BE2C (cell line): ENCODE measurements at regions not wholly inside any gene's neighbourhood (a gene's known extent, or its start where the extent isn't known, plus 50 kb on each side); places are given as distances from the start of the nearest gene placed in this dataset.

ENCODE experiments used
- DNase-seq: peaks from one replicate; pipeline ENCODE4 v3.0.0-alpha.2; 2020
- H3K27me3 ChIP-seq: fragments of 250-450 bp; sonication (Bioruptor Pico); 2 replicates; pipeline ENCODE4 v1.5.1; 2020; ENCODE audit warnings: mild to moderate bottlenecking
- H3K36me3 ChIP-seq: fragments of 250-450 bp; sonication (Bioruptor Pico); 2 replicates; pipeline ENCODE4 v1.5.1; 2020; ENCODE audit warnings: mild to moderate bottlenecking
- H3K4me1 ChIP-seq: fragments of 250-450 bp; sonication (Bioruptor Pico); 2 replicates; pipeline ENCODE4 v1.5.1; 2020
- H3K4me3 ChIP-seq: 2 replicates; pipeline ENCODE4 v1.5.1; 2011; ENCODE audit warnings: low read depth, low read length
- H3K9me3 ChIP-seq: fragments of 250-450 bp; sonication (Bioruptor Pico); 2 replicates; pipeline ENCODE4 v1.5.1; 2020
- CTCF ChIP-seq: IDR thresholded peaks from 2 replicates; pipeline ENCODE4 v1.5.1; 2012; ENCODE audit warnings: mild to moderate bottlenecking, low read depth, low read length

GRCh38 chr2:146351689-146352088, 1493.1 kb upstream of the ACVR2A start:
- H3K9me3 ChIP-seq = no peaks in the 10 kb centered on the region
- no peaks in the 10 kb centered on the region for H3K36me3 ChIP-seq
- no peaks in the 10 kb centered on the region for H3K4me1 ChIP-seq
- no peaks in the 10 kb centered on the region for H3K27me3 ChIP-seq
- no peak for DNase-seq
- no peak for TF ChIP-seq CTCF
- H3K4me3 ChIP-seq = no peak overlapping the region

GRCh38 chr2:146349334-146349733, 1495.5 kb upstream of the ACVR2A start:
- no peaks in the 10 kb centered on the region for H3K36me3 ChIP-seq
- no peaks in the 10 kb centered on the region for H3K9me3 ChIP-seq
- no peak for TF ChIP-seq CTCF
- no peak overlapping the region for H3K4me3 ChIP-seq
- H3K27me3 ChIP-seq = no peaks in the 10 kb centered on the region
- DNase-seq = no peak
- no peaks in the 10 kb centered on the region for H3K4me1 ChIP-seq

- H3K27me3 ChIP-seq = no peaks in the 10 kb centered on the region
- H3K36me3 ChIP-seq = no peaks in the 10 kb centered on the region
- no peaks in the 10 kb centered on the region for H3K9me3 ChIP-seq
- TF ChIP-seq CTCF = no peak
- DNase-seq = no peak
- no peaks in the 10 kb centered on the region for H3K4me1 ChIP-seq
- no peak overlapping the region for H3K4me3 ChIP-seq
Observed at GRCh38 chr2:146324951-146325350, 1519.9 kb upstream of the ACVR2A start.

- DNase-seq = no peak
Observed at GRCh38 chr2:146323564-146323963, 1521.3 kb upstream of the ACVR2A start.

GRCh38 chr2:146321175-146321574, 1523.7 kb upstream of the ACVR2A start:
- H3K4me1 ChIP-seq = no peaks in the 10 kb centered on the region
- no peaks in the 10 kb centered on the region for H3K27me3 ChIP-seq
- no peaks in the 10 kb centered on the region for H3K9me3 ChIP-seq
- DNase-seq = no peak
- H3K36me3 ChIP-seq = no peaks in the 10 kb centered on the region
- no peak overlapping the region for H3K4me3 ChIP-seq
- no peak for TF ChIP-seq CTCF

More at GRCh38 chr2:146323564-146323963, 1521.3 kb upstream of the ACVR2A start:
- Histone ChIP-seq H3K36me3 (no peaks in the 10 kb centered on the region), H3K9me3 (no peaks in the 10 kb centered on the region), H3K4me1 (no peaks in the 10 kb centered on the region), H3K27me3 (no peaks in the 10 kb centered on the region), H3K4me3 (no peak overlapping the region)
- no peak for TF ChIP-seq CTCF

GRCh38 chr2:146317959-146318358, 1526.9 kb upstream of the ACVR2A start:
- H3K4me1 ChIP-seq = no peaks in the 10 kb centered on the region
- no peak overlapping the region for H3K4me3 ChIP-seq
- no peaks in the 10 kb centered on the region for H3K27me3 ChIP-seq
- H3K9me3 ChIP-seq = no peaks in the 10 kb centered on the region
- DNase-seq = no peak
- no peaks in the 10 kb centered on the region for H3K36me3 ChIP-seq
- no peak for TF ChIP-seq CTCF
